Loucy (cell line): ENCODE measurements at regions not wholly inside any gene's neighbourhood (a gene's known extent, or its start where the extent isn't known, plus 50 kb on each side); places are given as distances from the start of the nearest gene placed in this dataset.

Source experiments
- H2AFZ ChIP-seq: fragments of 200-600 bp; sonication (generic); 2 replicates; pipeline ENCODE4 v1.6.0; 2016; ENCODE audit warnings: antibody characterized with exemption, mild to moderate bottlenecking, low read length, moderate library complexity
- H3F3A ChIP-seq: fragments of 200-600 bp; 2 replicates; pipeline ENCODE4 v1.6.0; 2016; ENCODE audit warnings: antibody characterized with exemption, low read depth, mild to moderate bottlenecking
- H3K27me3 ChIP-seq: fragments of 200-600 bp; sonication (generic); 2 replicates; pipeline ENCODE4 v1.6.1; 2014; ENCODE audit warnings: low read length, mild to moderate bottlenecking; ENCODE audit not compliant: insufficient read depth, poor library complexity, severe bottlenecking
- H3K36me3 ChIP-seq: fragments of 200-600 bp; sonication (generic); 2 replicates; pipeline ENCODE4 v1.6.1; 2016; ENCODE audit warnings: low read length; ENCODE audit not compliant: insufficient read depth
- H3K4me1 ChIP-seq: fragments of 200-600 bp; sonication (generic); 2 replicates; pipeline ENCODE4 v1.5.1; 2014; ENCODE audit warnings: low read length, mild to moderate bottlenecking; ENCODE audit not compliant: insufficient read depth, poor library complexity, severe bottlenecking
- H3K4me2 ChIP-seq: fragments of 200-600 bp; sonication (generic); 2 replicates; pipeline ENCODE4 v1.6.0; 2014; ENCODE audit warnings: antibody characterized with exemption, low read length, low read depth, mild to moderate bottlenecking; ENCODE audit not compliant: poor library complexity, severe bottlenecking
- H3K4me3 ChIP-seq: fragments of 200-600 bp; sonication (generic); 2 replicates; pipeline ENCODE4 v1.5.1; 2014; ENCODE audit warnings: low read length, mild to moderate bottlenecking, mixed read lengths; ENCODE audit not compliant: poor library complexity, severe bottlenecking
- H3K79me2 ChIP-seq: fragments of 200-600 bp; sonication (generic); 2 replicates; pipeline ENCODE4 v1.6.1; 2014; ENCODE audit warnings: low read length; ENCODE audit not compliant: insufficient read depth
- H3K9ac ChIP-seq: fragments of 200-600 bp; sonication (generic); 2 replicates; pipeline ENCODE4 v1.6.0; 2014; ENCODE audit warnings: mild to moderate bottlenecking, low read depth, low read length, moderate library complexity; ENCODE audit not compliant: poor library complexity, severe bottlenecking
- H3K9me2 ChIP-seq: fragments of 200-600 bp; sonication (generic); replicated peaks from 2 replicates; pipeline ENCODE4 v1.6.1; 2016; ENCODE audit warnings: low read depth, low read length, mixed read lengths
- H3K9me3 ChIP-seq: fragments of 200-600 bp; sonication (generic); 2 replicates; pipeline ENCODE4 v1.6.1; 2014; ENCODE audit warnings: mild to moderate bottlenecking, antibody characterized with exemption, low read length, low read depth; ENCODE audit not compliant: insufficient read depth
- H4K20me1 ChIP-seq: fragments of 200-600 bp; sonication (generic); 2 replicates; pipeline ENCODE4 v1.6.0; 2014; ENCODE audit warnings: antibody characterized with exemption, low read length, mild to moderate bottlenecking; ENCODE audit not compliant: insufficient read depth, poor library complexity, severe bottlenecking
- EZH2phosphoT487 ChIP-seq: fragments of 200-600 bp; IDR thresholded peaks from 2 replicates; pipeline ENCODE4 v1.6.1; 2018; ENCODE audit warnings: antibody characterized with exemption, mild to moderate bottlenecking, moderate library complexity, borderline replicate concordance
- TF ChIP-seq, protein P1 (sequence below): fragments of 200-600 bp; sonication (generic); conservative IDR thresholded peaks from 2 replicates; pipeline ENCODE4 v1.5.1; 2014; ENCODE audit warnings: mild to moderate bottlenecking, antibody characterized with exemption, low read length

DNA sequence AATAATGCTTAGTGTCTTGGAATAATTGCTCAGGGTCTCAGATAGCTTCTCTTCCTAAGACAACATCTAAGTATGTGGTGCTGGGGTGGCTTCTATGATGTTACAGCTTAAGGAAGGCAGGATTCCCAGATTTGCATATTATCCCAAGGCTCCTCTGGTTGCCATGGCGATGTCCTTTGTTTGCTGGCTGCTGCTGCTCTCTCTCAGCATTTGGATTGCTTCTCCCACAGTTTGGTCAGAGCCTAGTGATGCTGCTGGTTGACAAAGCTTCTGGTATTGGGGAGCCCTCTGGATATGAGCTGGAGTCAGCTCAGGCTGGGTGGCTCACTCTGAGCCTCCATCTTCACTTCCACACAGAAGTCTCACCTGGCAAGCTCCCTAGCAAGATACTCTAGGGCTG is 56.4 kb upstream of the FBXO33 start:
- Histone ChIP-seq H3K9me2 (no peaks in the 10 kb centered on the region), H3K9ac (no peak overlapping the region), H4K20me1 (no peaks in the 10 kb centered on the region), H2AFZ (no peak overlapping the region), H3F3A (no peaks in the 10 kb centered on the region), H3K4me2 (no peak overlapping the region), H3K27me3 (no peaks in the 10 kb centered on the region), H3K79me2 (no peaks in the 10 kb centered on the region), H3K4me1 (no peaks in the 10 kb centered on the region), H3K4me3 (no peak overlapping the region), H3K9me3 (no peaks in the 10 kb centered on the region), H3K36me3 (no peaks in the 10 kb centered on the region)
- TF ChIP-seq, protein P1, sequence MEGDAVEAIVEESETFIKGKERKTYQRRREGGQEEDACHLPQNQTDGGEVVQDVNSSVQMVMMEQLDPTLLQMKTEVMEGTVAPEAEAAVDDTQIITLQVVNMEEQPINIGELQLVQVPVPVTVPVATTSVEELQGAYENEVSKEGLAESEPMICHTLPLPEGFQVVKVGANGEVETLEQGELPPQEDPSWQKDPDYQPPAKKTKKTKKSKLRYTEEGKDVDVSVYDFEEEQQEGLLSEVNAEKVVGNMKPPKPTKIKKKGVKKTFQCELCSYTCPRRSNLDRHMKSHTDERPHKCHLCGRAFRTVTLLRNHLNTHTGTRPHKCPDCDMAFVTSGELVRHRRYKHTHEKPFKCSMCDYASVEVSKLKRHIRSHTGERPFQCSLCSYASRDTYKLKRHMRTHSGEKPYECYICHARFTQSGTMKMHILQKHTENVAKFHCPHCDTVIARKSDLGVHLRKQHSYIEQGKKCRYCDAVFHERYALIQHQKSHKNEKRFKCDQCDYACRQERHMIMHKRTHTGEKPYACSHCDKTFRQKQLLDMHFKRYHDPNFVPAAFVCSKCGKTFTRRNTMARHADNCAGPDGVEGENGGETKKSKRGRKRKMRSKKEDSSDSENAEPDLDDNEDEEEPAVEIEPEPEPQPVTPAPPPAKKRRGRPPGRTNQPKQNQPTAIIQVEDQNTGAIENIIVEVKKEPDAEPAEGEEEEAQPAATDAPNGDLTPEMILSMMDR, result no peak
- no peak for TF ChIP-seq EZH2phosphoT487

DNA sequence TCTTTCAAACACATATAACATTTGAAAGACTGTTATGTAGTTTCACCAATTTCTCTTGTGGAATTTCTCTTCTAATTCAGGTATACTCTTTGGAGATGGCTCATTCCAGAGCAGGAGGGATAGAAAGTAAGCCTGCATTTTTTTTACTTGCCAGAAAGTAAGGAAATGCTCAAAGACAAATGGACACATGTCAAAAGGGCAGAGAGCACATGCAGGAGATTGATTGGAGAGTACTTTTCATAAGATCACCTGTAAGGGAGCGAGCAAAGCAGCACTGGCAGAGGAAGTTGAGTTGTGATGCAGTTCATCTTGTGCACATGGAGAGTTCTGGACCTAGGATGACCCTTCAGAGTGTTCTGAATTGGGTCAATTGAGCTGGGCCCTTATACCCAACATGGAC is 51.4 kb upstream of the FBXO33 start:
- Histone ChIP-seq H2AFZ (no peak overlapping the region), H3K9ac (no peak overlapping the region), H3K4me1 (no peaks in the 10 kb centered on the region), H4K20me1 (no peaks in the 10 kb centered on the region), H3K9me3 (no peaks in the 10 kb centered on the region), H3K79me2 (no peaks in the 10 kb centered on the region), H3K4me3 (no peak overlapping the region), H3K36me3 (no peaks in the 10 kb centered on the region), H3F3A (no peaks in the 10 kb centered on the region), H3K4me2 (no peak overlapping the region), H3K9me2 (no peaks in the 10 kb centered on the region), H3K27me3 (no peaks in the 10 kb centered on the region)
- TF ChIP-seq EZH2phosphoT487, result no peak
- TF ChIP-seq, protein P1, result no peak
